Left renal cortex interstitium (tissue), 4 donors: ENCODE measurements at regions not wholly inside any gene's neighbourhood (a gene's known extent, or its start where the extent isn't known, plus 50 kb on each side); places are given as distances from the start of the nearest gene placed in this dataset.

Source experiments
- DNase-seq, 4 donors: peaks; one replicate each; pipeline ENCODE4 v3.0.0-alpha.2; 2013; ENCODE audit warnings: low read depth in 4 of 4, low spot score in 2 of 4, missing footprints in 1 of 4

DNA sequence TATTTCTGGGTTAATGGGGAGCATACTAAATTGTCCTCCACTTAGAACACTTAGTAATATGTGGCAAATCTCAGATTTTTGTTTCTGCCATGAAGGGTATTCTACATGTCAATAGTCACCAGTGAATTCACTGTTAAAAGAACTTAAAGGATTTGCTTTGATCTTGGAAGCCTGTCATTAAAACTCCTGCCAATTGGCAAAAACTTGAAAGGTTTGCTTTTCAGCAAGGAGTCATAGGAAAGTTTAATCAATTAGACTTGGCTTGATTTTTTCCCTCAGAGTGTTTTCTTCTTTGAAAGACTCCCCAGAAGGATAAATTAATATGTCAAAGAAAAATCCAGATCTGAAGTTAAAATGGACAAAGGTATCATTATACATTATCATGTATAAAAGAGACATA, 671.9 kb upstream of the PKDCC start:
- DNase-seq = no peak

DNA sequence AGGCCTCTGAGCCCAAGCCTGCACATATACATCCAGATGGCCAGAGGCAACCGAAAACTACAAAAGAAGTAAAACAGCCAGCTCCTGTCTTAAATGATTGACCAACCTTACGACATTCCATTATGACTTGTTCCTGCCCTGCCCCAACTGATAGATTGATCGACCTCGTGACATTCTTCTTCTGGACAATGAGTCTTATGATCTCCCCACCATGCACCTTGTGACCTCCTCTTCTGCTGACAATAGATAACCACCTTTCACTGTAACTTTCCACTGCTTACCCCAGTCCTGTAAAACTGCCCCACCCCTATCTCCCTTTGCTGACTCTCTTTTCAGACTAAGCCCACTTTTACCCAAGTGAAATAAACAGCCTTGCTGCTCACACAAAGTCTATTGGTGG, 670.0 kb upstream of the PKDCC start:
- DNase-seq = no peak

DNA sequence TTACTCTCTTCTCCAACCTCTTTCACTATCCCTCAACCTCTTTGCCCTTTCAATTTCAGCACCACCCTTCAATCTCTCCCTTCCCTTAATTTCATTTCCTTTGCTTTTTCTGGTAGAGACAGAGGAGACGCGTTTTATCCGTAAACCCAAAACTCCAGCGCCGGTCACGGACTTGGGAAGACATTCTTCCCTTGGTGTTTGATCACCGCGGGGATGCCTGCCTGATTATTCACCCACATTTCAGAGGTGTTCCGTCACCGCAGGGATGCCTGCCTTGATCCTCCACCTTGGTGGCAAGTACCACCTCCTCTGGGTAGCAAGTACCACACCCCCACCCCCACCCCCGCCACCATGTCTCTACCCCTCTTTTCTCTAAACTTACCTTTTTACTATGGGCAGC, 669.4 kb upstream of the PKDCC start:
- DNase-seq = no peak

DNA sequence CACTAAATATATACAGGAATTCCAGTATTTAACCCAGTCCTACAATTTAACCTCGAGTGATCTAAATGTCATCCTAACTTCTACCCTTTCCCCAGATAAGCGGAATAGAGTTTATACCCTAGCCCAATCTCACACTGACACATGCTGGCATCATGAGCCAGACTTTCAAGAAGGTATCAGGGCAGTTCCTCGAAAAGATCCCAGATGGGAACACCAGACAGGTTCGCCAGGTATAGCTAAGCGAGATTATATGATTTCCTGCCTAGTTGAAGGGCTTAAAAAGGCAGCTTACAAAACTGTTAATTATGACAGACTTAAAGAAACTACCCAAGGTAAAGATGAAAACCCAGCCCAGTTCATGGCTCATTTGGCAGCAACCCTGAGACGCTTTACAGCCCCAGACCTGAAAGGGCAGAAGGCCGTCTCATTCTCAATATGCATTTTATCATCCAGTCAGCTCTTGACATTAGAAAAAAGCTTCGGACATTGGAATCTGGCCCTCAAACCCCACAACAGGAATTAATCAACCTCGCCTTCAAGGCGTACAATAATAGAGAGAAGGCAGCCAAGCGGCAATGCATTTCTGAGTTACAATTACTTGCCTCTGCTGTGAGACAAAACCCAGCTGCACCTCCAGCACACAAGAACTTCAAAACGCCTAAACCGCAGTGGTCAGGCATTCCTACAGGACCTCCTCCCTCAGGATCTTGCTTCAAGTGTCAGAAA, 668.2 kb upstream of the PKDCC start:
- peak in 3 of 4 donors; percentile 50 to 69 (median 65) for DNase-seq

DNA sequence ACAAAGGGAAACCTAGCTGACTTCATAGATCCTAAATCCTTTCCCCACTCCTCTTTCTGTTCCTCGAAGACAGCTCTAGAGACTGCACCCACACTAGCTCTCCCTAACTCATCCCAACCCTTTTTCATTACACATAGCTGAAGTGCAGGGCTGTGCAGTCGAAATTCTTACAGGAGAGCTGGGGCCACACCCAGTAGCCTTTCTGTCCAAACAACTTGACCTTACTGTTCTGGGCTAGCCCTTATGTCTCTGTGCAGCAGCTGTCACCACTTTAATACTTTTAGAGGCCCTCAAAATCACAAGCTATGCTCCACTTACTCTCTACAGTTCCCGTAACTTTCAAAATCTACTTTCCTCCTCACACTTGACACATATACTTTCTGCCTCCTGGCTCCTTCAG, 666.1 kb upstream of the PKDCC start:
- DNase-seq = no peak

DNA sequence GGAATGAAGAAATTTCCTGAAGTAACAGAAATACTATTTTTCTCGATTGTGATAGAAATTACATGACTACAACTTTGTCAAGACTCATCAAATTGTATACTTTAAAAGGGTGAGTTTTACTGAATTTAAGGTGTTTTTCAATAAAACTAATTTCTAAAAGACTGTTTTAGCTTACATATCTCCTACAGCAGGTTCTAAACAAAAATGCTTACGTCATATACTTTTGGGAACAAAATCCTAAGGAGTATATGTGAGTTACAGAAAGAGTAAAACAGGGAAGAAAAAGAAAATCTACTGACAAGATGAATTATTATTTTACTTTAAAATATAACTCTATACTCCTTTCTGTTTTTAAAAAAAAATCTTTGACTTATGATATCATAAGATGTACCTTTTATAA, 660.3 kb upstream of the PKDCC start:
- no peak for DNase-seq

DNA sequence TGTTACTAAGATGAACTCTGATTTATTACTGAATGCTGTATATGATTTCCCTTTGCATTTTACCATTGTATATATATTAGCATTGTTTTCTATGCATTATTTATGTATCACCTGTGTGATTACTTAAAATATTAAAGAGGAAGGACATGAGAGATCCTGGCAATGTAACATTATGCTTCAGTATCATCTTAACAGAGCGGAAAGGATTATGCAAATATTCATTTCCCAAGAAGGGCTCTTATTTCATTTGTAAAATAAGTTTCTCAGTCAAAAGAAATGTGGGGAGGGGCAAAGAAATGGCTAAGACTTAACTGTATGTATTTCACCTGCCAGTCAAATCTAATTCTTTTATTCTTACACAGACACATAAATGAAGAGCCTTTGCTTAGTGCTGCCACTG, 654.2 kb upstream of the PKDCC start:
- no peak for DNase-seq

DNA sequence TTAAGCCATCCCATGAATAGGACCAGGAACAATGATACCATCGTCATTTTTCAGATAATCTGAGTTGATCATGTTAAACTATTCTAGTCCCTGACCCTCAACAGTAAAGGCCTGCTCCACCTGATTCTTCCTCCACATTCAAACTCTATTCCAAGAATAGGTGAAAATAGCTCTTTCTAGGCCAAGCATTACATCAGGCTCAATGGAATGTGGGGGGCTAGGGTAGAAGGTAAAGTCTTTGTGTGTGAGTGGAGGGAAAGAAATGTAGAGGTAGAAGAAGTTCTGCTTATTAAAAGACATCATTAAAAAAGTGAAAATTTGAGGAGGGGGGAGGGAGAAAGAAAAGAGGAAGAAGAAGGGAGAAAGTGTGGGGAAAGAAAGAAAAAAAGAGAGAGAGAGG, 653.3 kb upstream of the PKDCC start:
- no peak for DNase-seq

DNA sequence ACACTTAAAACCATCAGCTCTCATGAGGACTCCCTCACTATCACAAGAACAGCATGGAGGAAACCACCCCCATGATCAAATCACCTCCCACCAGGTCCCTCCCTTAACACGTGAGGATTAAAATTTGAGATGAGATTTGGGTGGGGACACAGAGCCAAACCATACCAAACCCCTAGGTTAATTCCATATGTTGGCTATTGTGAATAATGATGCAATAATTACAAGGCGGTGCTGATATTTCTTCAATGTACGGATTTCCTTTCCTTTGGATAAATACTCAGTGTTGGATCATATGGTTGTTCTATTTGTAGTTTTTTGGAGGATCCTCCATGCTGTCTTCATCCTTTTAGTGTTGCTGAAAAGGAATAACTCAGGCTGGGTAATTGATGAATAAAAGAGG, 652.1 kb upstream of the PKDCC start:
- DNase-seq = no peak

DNA sequence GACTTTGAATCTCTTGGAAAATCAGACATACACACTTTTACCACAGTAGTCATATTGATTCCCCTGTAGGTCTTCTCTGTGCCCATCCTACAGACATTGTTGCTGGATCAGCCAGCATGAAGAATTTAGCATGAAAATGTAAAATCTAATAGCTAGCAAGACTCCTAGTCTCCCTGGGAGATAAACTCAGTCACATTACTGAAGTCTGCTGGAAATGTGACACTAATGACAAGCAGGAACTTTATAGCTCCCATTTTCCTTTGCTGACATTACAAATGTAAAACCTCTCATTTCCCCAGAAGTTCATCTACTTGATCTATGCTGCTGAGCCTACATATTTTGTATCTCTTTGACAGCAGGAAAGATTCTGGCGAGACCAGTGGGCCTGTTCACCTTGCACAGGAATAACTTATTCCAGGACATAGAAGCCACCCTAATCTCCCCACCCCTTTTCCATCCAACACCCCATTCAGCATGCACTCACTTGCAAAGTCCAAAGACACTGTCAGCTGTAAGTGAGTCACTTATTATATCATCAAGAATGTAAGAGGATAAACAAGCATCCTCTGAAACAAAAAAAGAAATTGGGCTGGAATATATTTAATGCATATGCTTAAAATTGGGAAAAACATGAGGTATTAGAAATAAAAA, 648.3 kb upstream of the PKDCC start:
- DNase-seq = no peak

DNA sequence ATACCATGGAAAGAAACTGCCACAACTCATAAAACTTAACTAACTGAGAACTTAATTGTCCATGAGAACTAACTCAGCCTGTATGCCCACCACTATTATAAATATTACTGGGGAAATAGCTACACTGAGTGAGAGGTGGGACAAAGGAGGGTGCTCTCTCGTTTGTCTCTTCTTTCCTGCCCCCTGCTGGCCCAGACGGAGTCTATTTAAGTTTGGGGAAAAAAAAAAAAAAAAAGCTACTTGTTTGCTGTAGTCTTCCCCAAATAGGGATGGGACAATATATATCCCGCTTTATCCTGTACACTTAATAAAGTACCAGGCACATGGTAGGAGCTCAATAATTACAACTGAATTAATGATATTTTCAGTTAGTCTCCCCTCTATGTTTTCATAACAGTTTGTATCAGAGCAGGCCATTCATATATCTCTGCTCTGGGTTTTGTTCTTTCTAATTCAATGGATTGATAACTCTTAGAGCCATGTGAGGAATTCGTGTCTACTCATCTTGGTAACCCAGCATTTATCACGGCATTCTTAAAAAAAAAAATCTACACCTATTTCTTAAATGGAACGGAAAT, 647.6 kb upstream of the PKDCC start:
- peak in 1 of 4 donors; percentile 26 for DNase-seq

DNA sequence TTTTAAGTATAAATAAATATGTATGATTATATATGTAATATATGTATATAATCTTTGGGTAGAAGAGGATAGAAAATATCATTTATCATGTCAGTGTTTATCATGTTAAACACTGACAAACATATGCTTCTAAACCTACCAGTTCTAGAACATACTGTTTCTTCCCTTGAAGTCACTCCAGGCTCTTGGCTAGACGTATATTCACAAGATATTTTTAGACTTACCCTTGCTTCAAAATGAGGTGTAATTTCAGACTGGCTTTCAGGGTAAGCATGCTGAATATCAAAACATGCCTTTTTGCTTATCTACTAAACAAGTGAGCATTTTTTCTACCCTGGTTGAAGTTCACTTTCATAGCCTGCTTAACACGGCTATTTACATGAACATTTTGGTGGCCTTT, 642.4 kb upstream of the PKDCC start:
- no peak for DNase-seq

DNA sequence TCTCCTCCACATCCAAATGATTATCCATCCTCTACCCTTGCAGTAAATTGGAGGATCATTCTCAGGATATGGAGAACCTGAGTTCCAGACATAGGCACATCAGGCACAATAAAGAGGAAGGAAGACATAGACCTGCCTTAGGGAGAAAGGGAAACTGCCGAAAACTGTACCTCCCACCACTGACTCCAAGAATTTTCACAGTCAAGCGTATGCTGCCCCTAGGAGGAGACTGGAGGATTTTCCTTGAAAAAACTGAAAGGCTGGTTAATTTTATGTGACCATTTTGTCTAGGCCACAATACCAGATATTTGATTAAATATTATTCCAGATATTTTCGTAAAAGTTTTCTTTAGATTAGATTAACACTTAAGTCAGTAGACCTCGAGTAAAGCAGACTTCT, 638.5 kb upstream of the PKDCC start:
- no peak for DNase-seq

DNA sequence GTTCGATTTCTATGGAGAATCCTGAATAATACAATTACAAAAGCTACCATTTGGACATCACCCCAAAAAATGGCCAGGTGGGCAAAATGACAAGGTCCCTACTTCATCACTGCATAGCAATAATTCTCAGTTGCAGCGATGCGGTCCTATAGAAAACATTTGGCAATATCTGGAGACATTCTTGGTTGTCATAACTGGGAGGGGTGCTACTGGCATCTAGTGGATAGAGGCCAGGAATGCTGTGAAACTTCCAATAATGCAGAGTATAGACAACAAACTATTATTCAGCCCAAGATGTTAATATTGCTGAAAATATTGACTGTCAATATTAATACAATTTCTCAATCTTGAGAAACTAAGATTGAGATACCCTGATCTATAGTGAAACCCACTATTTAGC, 637.8 kb upstream of the PKDCC start:
- no peak for DNase-seq

DNA sequence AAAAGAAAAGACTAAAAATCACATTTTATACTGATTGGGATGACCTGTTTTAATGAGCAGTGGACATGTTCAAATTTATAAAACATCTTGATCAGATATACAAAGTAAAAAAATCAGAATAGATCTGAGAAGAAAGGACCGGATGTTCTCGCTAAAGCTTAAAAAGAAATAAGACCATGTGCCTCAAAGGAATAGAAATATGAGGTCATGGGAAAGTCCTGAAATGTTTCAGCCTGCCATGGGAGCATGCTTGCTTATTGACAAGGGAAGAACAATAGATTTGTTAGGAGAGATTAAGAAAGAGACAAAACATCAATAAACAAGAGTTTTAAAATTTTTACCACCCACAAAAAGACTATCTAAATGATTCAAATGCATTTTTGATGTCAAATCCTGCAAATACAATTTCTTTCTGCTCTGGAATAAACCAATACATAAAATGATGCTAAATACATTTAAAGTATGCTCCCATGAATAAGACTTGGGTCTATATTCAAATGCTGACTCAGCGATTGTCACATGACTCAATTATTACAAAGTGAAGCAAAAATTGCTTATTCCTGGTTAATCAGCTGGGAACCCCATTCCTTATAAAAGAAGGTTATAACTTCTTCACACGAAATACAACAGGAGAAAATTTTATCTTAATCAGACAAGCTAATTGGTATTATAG, 633.9 kb upstream of the PKDCC start:
- no peak for DNase-seq

DNA sequence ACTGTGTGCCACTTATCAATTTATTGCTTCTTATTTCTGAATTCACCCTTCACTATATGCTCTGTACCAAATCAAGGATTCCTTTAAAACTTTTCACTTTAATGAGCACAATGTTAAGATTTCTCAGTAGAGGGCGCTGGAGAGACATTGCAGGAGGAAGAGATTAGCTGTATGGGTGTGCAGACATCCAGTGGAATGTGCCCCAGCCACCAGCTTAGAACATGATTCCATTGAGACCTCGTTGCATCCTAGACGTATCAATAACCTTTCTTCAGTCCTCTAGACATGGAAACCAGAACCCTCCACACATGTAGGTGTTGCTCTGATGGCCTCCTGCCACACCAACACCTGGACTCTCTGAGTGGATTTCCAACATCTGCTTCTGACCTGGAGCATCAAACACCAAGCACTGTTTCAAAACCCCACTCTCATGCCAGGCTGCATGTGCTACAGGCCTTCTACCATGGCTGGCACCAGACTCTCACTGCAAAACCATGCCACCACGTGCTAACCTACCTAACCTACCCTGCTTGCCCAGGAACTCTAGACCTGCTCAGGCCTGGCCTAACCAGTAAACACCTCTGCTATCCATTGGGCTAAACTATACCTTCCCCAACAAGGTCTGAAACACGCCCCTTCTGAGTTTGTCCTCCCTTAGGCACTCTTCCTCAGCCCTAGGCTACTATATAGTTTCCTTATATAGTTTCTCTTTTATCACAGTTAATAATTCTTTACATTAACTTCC, 633.2 kb upstream of the PKDCC start:
- DNase-seq = no peak

DNA sequence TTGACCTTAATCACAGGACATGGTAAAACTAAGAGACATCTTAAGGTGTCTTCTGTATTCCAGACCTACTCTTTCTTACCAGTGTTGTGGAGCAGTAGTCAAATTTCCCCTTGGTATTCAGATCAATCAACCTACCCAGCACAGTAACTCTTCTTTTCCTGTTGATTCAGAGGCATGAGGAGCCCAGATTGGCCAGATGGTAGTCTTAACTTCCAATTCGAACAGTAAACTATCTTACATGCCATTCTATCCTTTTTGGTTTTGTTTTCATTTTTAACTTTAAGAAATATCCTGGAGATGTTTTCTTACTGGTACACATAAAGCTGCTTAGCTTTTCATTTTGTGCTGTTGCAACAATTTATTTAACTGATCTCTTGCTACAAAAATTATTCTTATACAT, 630.3 kb upstream of the PKDCC start:
- DNase-seq = no peak

DNA sequence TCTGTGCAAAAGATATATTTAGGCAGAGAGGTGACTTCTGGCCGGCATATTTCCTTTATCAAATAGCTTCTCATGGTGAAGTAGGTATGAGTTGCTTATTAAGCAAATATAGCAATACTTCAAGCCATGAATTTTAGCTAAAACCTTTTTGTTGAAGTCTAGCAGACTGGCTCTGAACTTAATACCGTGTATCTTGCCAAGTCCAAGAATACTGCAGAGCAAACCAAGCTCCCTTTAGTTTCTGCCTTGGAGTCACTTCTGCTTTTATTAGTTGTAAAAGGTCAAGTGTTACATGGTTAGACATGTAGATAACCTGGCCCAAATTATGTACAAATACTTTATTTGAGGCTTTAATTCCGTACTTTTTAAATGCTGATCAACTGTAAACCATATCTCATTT, 627.6 kb upstream of the PKDCC start:
- DNase-seq = no peak

DNA sequence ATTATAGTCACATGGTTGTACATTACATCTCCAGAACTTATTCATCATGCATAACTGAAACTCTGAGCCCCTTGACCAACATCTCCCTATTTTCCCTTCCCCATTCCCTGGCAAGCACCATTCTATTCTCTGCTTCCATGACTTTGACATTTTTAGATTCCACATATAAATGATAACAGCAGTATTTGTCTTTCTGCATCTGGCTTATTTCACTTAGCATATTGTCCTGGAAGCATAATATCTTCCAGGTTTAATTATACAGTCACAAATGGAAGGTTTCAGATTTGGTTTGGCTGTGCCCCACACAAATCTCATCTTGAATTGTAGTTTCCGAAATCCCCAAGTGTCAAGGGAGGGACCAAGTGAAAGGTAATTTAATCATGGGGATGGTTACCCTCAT, 626.9 kb upstream of the PKDCC start:
- DNase-seq = no peak

DNA sequence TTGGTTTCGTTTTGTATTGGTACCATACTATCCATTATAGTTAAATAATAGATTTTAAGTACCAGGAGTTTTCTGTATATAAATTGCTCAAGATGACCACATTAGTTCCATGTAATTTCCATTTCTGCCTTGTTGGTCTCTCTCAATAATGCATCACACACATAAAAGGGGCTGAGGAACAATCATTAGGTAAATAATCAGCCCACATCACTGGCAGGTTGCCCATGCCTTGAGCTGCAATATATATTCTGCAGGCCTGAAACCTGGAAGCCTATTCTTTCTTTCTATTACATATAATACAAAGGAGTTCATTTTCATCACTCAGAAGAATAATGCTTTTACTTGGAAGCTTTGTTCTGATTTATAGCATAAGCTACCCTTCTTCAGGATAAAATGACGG, 616.1 kb upstream of the PKDCC start:
- DNase-seq = no peak

DNA sequence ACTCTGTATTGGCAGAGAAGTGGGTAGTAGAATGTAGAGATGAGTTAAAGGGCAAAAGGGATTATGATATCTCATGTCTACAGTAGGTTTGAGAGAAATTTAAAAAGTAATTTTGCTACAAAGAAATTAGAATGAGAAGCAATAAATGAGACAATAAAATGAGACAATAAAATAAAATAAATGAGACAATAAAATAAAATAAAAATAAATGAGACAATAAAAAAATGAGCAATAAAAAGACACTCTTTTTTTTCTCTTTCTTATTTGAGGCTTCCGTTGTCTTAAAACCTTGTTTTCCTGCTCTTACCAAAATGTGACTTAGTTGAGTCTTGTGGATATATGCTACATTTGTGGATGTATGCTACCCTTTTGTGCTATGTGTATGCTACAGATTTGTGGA, 615.4 kb upstream of the PKDCC start:
- DNase-seq = no peak
